ENCODE measurements at regions not wholly inside any gene's neighbourhood (a gene's known extent, or its start where the extent isn't known, plus 50 kb on each side); places are given as distances from the start of the nearest gene placed in this dataset.

DNA sequence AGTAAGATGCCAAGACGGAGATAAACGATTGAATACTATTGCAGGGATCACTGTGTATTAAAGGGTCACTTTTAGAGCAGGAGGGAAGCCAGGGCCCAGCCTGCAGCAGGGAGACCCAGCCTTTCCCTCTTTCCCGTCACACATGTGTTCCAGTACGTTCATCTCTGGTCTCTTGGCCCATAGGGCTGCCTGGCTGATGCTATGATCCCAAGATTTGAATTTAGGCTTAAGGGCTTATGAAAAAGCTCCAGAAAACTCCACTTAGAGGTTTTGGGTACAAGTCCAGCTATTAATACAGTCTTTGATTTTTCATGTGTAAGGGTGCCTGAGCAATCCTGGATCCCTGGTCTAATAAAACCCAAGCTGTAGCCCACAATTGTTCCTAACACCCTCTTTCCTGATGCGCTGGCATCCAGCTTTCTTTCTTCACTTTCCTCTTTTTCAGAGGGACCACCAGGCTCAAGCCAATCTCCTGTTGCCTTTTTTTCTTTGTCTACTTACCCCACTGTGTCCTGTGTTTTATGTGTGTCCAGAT lies 359.6 kb upstream of the USP24 start:
- Histone ChIP-seq H4K8ac (ENCODE audit: low read length) (no peak overlapping the region), H3K4me2 (ENCODE audit: low read length, poor library complexity, severe bottlenecking) (no peak overlapping the region), H2AK5ac (ENCODE audit: low read length, severe bottlenecking) (no peak overlapping the region), H3K4me3 (ENCODE audit: insufficient read depth in 1 of 2, low read depth in 1 of 2, low read length in 2 of 2) (no peak overlapping the region), H3K27ac (ENCODE audit: low read length, poor library complexity, severe bottlenecking) (no peak overlapping the region), H2BK15ac (ENCODE audit: low read depth, poor library complexity, severe bottlenecking) (no peak overlapping the region), H3K27me3 (ENCODE audit: control insufficient read depth in 1 of 2, insufficient read depth in 1 of 2, low read length in 2 of 2) (no peaks in the 10 kb centered on the region), H3K79me1 (replicated peaks; ENCODE audit: low read length, poor library complexity, severe bottlenecking) (no peaks in the 10 kb centered on the region), H3K4ac (ENCODE audit: low read depth in 1 of 2, low read length in 2 of 2) (no peak overlapping the region), H3K9me3 (ENCODE audit: control insufficient read depth, low read length) (no peaks in the 10 kb centered on the region), H3K18ac (ENCODE audit: low read depth in 1 of 2, low read length in 2 of 2) (no peak overlapping the region), H4K91ac (ENCODE audit: low read length) (no peak overlapping the region), H2AFZ (ENCODE audit: low read depth, low read length) (no peak overlapping the region), H2BK120ac (ENCODE audit: low read depth, low read length) (no peak overlapping the region), H3K9ac (ENCODE audit: low read length) (no peak overlapping the region), H3K4me1 (ENCODE audit: control insufficient read depth, insufficient read depth, low read depth, low read length) (peaks cover 2% of the 10 kb centered on the region), H2BK5ac (ENCODE audit: low read depth, low read length, poor library complexity, severe bottlenecking) (no peak overlapping the region), H3K14ac (ENCODE audit: low read length in 2 of 2) (no peak overlapping the region), H3K23ac (ENCODE audit: low read length in 2 of 2) (no peak overlapping the region), H3K36me3 (ENCODE audit: control insufficient read depth in 1 of 2, insufficient read depth in 2 of 2, low read depth in 1 of 2, low read length in 2 of 2) (no peaks in the 10 kb centered on the region), H2BK12ac (ENCODE audit: low read length in 2 of 2) (no peak overlapping the region)
- DNase-seq: no peak
- 97% methylated on average over 5 of the region's 5 CpGs for WGBS

DNA sequence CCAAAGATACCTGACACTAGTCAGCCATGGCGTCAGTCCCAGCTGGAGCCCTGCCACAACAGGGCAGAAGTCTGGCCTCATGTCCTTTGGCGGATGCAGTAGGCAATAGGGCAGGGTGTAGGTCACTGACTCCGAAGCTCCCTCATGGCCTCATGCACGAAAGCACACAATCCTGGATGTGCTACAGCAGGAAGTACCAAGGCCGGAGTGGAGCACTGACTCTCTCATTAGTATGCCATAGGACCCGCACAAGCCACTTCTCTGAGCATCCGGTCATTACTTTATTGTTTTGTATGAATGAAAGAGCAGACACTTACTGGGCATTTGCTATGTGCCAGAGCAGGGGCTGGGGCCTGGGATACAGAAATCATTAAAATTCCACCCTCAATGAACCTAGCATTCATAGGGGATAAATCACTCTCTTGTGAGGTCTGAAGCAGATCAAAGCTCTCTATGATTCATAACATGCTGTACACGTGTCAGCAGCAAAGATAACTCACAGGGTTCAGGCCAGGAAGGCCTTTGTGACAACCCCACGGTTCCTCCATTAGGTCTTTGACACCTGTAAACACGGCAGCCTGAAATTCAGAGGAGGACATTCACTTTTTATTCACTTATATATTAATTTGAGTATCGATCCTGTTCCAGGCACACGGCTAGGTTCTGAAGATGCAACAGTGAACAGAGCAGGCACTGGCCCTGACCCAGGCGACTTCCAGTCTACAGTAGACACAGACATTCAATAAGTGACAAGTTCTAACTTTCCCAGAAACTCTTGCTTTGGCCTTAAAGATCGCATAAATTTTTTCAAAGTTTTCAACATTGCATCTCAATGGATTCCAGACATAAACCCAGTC lies 357.9 kb upstream of the USP24 start:
- Histone ChIP-seq H3K9ac (ENCODE audit: low read length) (no peak overlapping the region), H3K27ac (ENCODE audit: low read length, poor library complexity, severe bottlenecking) (no peak overlapping the region), H4K91ac (ENCODE audit: low read length) (no peak overlapping the region), H3K4me3 (ENCODE audit: insufficient read depth in 1 of 2, low read depth in 1 of 2, low read length in 2 of 2) (no peak overlapping the region), H3K23ac (ENCODE audit: low read length in 2 of 2) (no peak overlapping the region), H3K79me1 (replicated peaks; ENCODE audit: low read length, poor library complexity, severe bottlenecking) (no peaks in the 10 kb centered on the region), H2BK15ac (ENCODE audit: low read depth, poor library complexity, severe bottlenecking) (no peak overlapping the region), H3K4ac (ENCODE audit: low read depth in 1 of 2, low read length in 2 of 2) (no peak overlapping the region), H2AK5ac (ENCODE audit: low read length, severe bottlenecking) (no peak overlapping the region), H3K9me3 (ENCODE audit: control insufficient read depth, low read length) (no peaks in the 10 kb centered on the region), H3K4me1 (ENCODE audit: control insufficient read depth, insufficient read depth, low read depth, low read length) (peaks cover 2% of the 10 kb centered on the region), H2BK120ac (ENCODE audit: low read depth, low read length) (no peak overlapping the region), H2BK12ac (ENCODE audit: low read length in 2 of 2) (no peak overlapping the region), H2BK5ac (ENCODE audit: low read depth, low read length, poor library complexity, severe bottlenecking) (no peak overlapping the region), H4K8ac (ENCODE audit: low read length) (no peak overlapping the region), H3K36me3 (ENCODE audit: control insufficient read depth in 1 of 2, insufficient read depth in 2 of 2, low read depth in 1 of 2, low read length in 2 of 2) (no peaks in the 10 kb centered on the region), H3K4me2 (ENCODE audit: low read length, poor library complexity, severe bottlenecking) (no peak overlapping the region), H3K18ac (ENCODE audit: low read depth in 1 of 2, low read length in 2 of 2) (no peak overlapping the region), H3K14ac (ENCODE audit: low read length in 2 of 2) (peak overlapping the region in 1 of 2 experiments; percentile 6), H2AFZ (ENCODE audit: low read depth, low read length) (no peak overlapping the region), H3K27me3 (ENCODE audit: control insufficient read depth in 1 of 2, insufficient read depth in 1 of 2, low read length in 2 of 2) (no peaks in the 10 kb centered on the region)
- 81% methylated on average over 12 of the region's 14 CpGs for WGBS
- DNase-seq: no peak

DNA sequence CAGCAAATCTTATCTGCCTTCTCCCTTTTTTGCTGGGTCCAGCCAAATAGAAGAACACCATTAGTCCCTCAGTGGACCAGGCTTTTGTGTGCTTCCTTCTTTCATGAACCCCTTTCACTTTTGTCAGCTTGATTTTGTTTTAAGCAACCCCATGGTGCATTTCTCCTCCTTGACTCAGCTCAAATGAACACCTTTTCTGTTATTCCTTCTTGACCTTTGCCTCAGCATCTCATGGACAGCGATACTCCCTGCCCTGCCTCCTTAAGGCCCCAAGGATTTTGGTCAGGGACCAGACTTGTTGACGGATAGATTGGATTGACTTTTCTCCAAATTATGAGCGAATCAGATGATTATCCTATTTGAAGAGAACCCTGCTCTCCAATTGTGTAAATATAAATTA lies 356.6 kb upstream of the USP24 start:
- H3K4me2 ChIP-seq (ENCODE audit: low read length, poor library complexity, severe bottlenecking): no peak overlapping the region
- no peak for DNase-seq
- H3K4ac ChIP-seq (ENCODE audit: low read depth in 1 of 2, low read length in 2 of 2): no peak overlapping the region
- no peaks in the 10 kb centered on the region for H3K36me3 ChIP-seq (ENCODE audit: control insufficient read depth in 1 of 2, insufficient read depth in 2 of 2, low read depth in 1 of 2, low read length in 2 of 2)
- H3K18ac ChIP-seq (ENCODE audit: low read depth in 1 of 2, low read length in 2 of 2): no peak overlapping the region
- H2AK5ac ChIP-seq (ENCODE audit: low read length, severe bottlenecking): no peak overlapping the region
- H2AFZ ChIP-seq (ENCODE audit: low read depth, low read length): no peak overlapping the region
- no peak overlapping the region for H2BK120ac ChIP-seq (ENCODE audit: low read depth, low read length)
- no peak overlapping the region for H3K27ac ChIP-seq (ENCODE audit: low read length, poor library complexity, severe bottlenecking)
- H3K4me1 ChIP-seq (ENCODE audit: control insufficient read depth, insufficient read depth, low read depth, low read length): peaks cover 2% of the 10 kb centered on the region
- no peaks in the 10 kb centered on the region for H3K9me3 ChIP-seq (ENCODE audit: control insufficient read depth, low read length)
- H3K23ac ChIP-seq (ENCODE audit: low read length in 2 of 2): no peak overlapping the region
- H2BK15ac ChIP-seq (ENCODE audit: low read depth, poor library complexity, severe bottlenecking): no peak overlapping the region
- no peak overlapping the region for H2BK12ac ChIP-seq (ENCODE audit: low read length in 2 of 2)
- 94% methylated on average over 1 of the region's 3 CpGs for WGBS
- H3K27me3 ChIP-seq (ENCODE audit: control insufficient read depth in 1 of 2, insufficient read depth in 1 of 2, low read length in 2 of 2): no peaks in the 10 kb centered on the region
- no peak overlapping the region for H4K8ac ChIP-seq (ENCODE audit: low read length)
- H2BK5ac ChIP-seq (ENCODE audit: low read depth, low read length, poor library complexity, severe bottlenecking): no peak overlapping the region
- no peak overlapping the region for H4K91ac ChIP-seq (ENCODE audit: low read length)
- H3K9ac ChIP-seq (ENCODE audit: low read length): no peak overlapping the region
- no peaks in the 10 kb centered on the region for H3K79me1 ChIP-seq (replicated peaks; ENCODE audit: low read length, poor library complexity, severe bottlenecking)
- no peak overlapping the region for H3K14ac ChIP-seq (ENCODE audit: low read length in 2 of 2)
- no peak overlapping the region for H3K4me3 ChIP-seq (ENCODE audit: insufficient read depth in 1 of 2, low read depth in 1 of 2, low read length in 2 of 2)

DNA sequence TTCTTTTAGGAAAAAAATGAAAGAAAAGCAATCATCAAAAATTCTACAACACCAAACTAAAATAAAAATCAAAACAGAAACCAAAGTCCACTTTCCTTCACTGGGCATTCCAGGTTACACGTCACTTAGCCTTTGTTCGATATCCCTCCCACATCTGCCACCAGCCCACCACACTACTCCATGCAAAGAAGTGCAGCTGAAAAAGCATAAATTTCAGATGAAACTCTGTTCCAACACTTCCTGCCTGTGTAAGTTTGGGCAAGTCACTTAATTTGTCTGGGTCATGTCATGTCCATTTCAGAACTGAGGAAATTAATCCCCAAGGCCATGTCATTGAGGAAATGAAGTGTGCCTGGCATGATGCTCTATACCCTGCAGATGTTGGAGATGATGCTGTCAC lies 354.3 kb upstream of the USP24 start:
- no peak overlapping the region for H3K27ac ChIP-seq (ENCODE audit: low read length, poor library complexity, severe bottlenecking)
- no peaks in the 10 kb centered on the region for H3K36me3 ChIP-seq (ENCODE audit: control insufficient read depth in 1 of 2, insufficient read depth in 2 of 2, low read depth in 1 of 2, low read length in 2 of 2)
- H3K23ac ChIP-seq (ENCODE audit: low read length in 2 of 2): no peak overlapping the region
- no peaks in the 10 kb centered on the region for H3K27me3 ChIP-seq (ENCODE audit: control insufficient read depth in 1 of 2, insufficient read depth in 1 of 2, low read length in 2 of 2)
- no peak overlapping the region for H2AFZ ChIP-seq (ENCODE audit: low read depth, low read length)
- no peak overlapping the region for H4K91ac ChIP-seq (ENCODE audit: low read length)
- no peak for DNase-seq
- H3K79me1 ChIP-seq (replicated peaks; ENCODE audit: low read length, poor library complexity, severe bottlenecking): no peaks in the 10 kb centered on the region
- H2BK15ac ChIP-seq (ENCODE audit: low read depth, poor library complexity, severe bottlenecking): no peak overlapping the region
- H3K9ac ChIP-seq (ENCODE audit: low read length): no peak overlapping the region
- no peaks in the 10 kb centered on the region for H3K9me3 ChIP-seq (ENCODE audit: control insufficient read depth, low read length)
- no peak overlapping the region for H3K18ac ChIP-seq (ENCODE audit: low read depth in 1 of 2, low read length in 2 of 2)
- H4K8ac ChIP-seq (ENCODE audit: low read length): no peak overlapping the region
- H3K4me1 ChIP-seq (ENCODE audit: control insufficient read depth, insufficient read depth, low read depth, low read length): peaks cover 2% of the 10 kb centered on the region
- H3K4me3 ChIP-seq (ENCODE audit: insufficient read depth in 1 of 2, low read depth in 1 of 2, low read length in 2 of 2): no peak overlapping the region
- no peak overlapping the region for H2BK5ac ChIP-seq (ENCODE audit: low read depth, low read length, poor library complexity, severe bottlenecking)
- 97% methylated on average over 2 of the region's 2 CpGs for WGBS
- H2BK12ac ChIP-seq (ENCODE audit: low read length in 2 of 2): no peak overlapping the region
- no peak overlapping the region for H3K4me2 ChIP-seq (ENCODE audit: low read length, poor library complexity, severe bottlenecking)
- H3K4ac ChIP-seq (ENCODE audit: low read depth in 1 of 2, low read length in 2 of 2): no peak overlapping the region
- no peak overlapping the region for H2AK5ac ChIP-seq (ENCODE audit: low read length, severe bottlenecking)
- H2BK120ac ChIP-seq (ENCODE audit: low read depth, low read length): no peak overlapping the region
- no peak overlapping the region for H3K14ac ChIP-seq (ENCODE audit: low read length in 2 of 2)
